ENCODE measurements at regions not wholly inside any gene's neighbourhood (a gene's known extent, or its start where the extent isn't known, plus 50 kb on each side); places are given as distances from the start of the nearest gene placed in this dataset.

DNA sequence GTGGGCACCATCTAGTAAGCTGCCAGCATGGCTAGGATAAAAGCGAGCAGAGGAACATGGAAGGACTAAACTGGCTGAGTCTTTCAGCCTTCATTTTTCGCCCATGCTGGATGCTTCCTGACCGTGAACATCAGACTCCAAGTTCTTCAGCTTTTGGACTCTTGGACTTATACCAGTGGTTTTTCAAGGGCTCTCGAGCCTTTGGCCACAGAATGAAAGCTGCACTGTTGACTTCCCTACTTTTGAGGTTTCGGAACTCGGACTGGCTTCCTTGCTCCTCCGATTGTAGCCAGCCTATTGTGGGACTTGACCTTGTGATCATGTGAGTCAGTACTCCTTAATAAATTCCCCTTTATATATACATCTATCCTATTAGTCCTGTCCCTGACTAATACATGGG is 785.1 kb upstream of the SLITRK6 start:
- TF ChIP-seq, protein P1, sequence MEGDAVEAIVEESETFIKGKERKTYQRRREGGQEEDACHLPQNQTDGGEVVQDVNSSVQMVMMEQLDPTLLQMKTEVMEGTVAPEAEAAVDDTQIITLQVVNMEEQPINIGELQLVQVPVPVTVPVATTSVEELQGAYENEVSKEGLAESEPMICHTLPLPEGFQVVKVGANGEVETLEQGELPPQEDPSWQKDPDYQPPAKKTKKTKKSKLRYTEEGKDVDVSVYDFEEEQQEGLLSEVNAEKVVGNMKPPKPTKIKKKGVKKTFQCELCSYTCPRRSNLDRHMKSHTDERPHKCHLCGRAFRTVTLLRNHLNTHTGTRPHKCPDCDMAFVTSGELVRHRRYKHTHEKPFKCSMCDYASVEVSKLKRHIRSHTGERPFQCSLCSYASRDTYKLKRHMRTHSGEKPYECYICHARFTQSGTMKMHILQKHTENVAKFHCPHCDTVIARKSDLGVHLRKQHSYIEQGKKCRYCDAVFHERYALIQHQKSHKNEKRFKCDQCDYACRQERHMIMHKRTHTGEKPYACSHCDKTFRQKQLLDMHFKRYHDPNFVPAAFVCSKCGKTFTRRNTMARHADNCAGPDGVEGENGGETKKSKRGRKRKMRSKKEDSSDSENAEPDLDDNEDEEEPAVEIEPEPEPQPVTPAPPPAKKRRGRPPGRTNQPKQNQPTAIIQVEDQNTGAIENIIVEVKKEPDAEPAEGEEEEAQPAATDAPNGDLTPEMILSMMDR (IDR thresholded peaks at IDR 0.05; ENCODE audit: low read length) = no peak
- TF ChIP-seq EZH2 (IDR thresholded peaks at IDR 0.05; ENCODE audit: borderline replicate concordance, low read length) = no peak

All from OCI-LY1 (cell line).